Kidney (tissue), 13 donors: ENCODE measurements at regions not wholly inside any gene's neighbourhood (a gene's known extent, or its start where the extent isn't known, plus 50 kb on each side); places are given as distances from the start of the nearest gene placed in this dataset.
A peak's percentile ranks its signal among the peaks of the same experiment; 100 is the strongest.
"Not testable (repeated sequence)": the region's sequence is repeated elsewhere in the genome, so short reads cannot be mapped to it uniquely, and the experiment has no call there.

ENCODE experiments used
- DNase-seq, 5 donors: peaks; one replicate each; pipeline ENCODE4 v3.0.0-alpha.2; 2013 to 2020
- FAIRE-seq: peaks from 2 replicates; lab custom pipeline; 2012; peaks lifted over from hg19 to GRCh38; lab: Jason Lieb, UNC
- H3K27ac ChIP-seq, 2 donors: one replicate each; pipeline ENCODE4 v1.7.0; 2013; ENCODE audit warnings: low read depth in 2 of 2, low read length in 2 of 2, inconsistent platforms in 1 of 2
- H3K27me3 ChIP-seq: one replicate; pipeline ENCODE4 v1.7.1; 2013; ENCODE audit warnings: low read length, inconsistent platforms; ENCODE audit not compliant: control insufficient read depth, insufficient read depth
- H3K36me3 ChIP-seq, 3 donors: one replicate each; pipeline versions ENCODE4 v1.7.0 to v1.7.1; 2013; ENCODE audit warnings: low read length in 3 of 3, control low read depth in 1 of 3, inconsistent platforms in 1 of 3; ENCODE audit not compliant: insufficient read depth in 3 of 3, control insufficient read depth in 2 of 3
- H3K4me1 ChIP-seq, 3 donors: one replicate each; pipeline versions ENCODE4 v1.7.0 to v1.7.1; 2013; ENCODE audit warnings: low read length in 3 of 3, inconsistent platforms in 1 of 3, low read depth in 1 of 3; ENCODE audit not compliant: control insufficient read depth in 2 of 3, insufficient read depth in 2 of 3
- H3K4me3 ChIP-seq, 3 donors: one replicate each; pipeline versions ENCODE4 v1.7.0 to v1.8.1; 2013; ENCODE audit warnings: low read length in 3 of 3, control low read depth in 1 of 3, inconsistent platforms in 1 of 3
- H3K9ac ChIP-seq, 3 donors: one replicate each; pipeline versions ENCODE4 v1.7.0 to v1.7.1; 2013; ENCODE audit warnings: low read length in 3 of 3, control low read depth in 1 of 3, inconsistent platforms in 1 of 3
- H3K9me3 ChIP-seq, 3 donors: one replicate each; pipeline versions ENCODE4 v1.7.0 to v1.7.1; 2013; ENCODE audit warnings: low read length in 3 of 3, control low read depth in 1 of 3, inconsistent platforms in 1 of 3; ENCODE audit not compliant: control insufficient read depth in 2 of 3, insufficient read depth in 1 of 3
- CTCF ChIP-seq: IDR thresholded peaks from 3 replicates; pipeline ENCODE4 v1.5.1; 2012; ENCODE audit warnings: mild to moderate bottlenecking, moderate library complexity, borderline replicate concordance; ENCODE audit not compliant: insufficient read depth; ENCODE audit errors: extremely low read depth
- intact Hi-C: fragments of 100-400 bp; cut with DNase I; formaldehyde crosslinking; loops from one replicate; pipeline ENCODE4 v1.11.1; 2022
- donor health status: control.
- donor health status: control.
- donor health status: control.
- donor health status: control.
- donor health status: control.
- donor health status: DM: yes; HTN: yes; CAD: no.
- donor health status: Normal renal cell carcinoma (clear cell type).

DNA sequence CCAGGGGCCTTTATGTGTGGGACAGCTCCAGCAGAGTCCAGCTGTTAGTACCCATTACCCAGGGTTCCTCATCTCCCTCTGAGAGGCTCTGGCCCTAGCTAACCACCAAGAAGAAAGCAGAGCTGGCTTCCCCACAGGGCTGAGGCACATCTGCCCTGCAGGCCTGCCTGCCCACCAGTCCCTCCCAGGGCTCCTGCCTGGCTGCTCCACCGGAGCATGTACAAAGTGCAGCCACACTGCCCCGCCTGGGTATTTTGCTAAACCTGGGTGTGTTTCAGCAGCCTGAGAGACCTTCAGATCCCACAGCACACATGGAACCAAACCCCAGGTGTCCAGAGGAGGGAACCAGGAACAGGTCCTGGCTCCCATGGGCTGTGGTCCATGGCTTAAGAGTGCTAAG, 500.4 kb upstream of the KLHL4 start:
- intact Hi-C loops = no loop called here
- TF ChIP-seq CTCF = no peak
- no peak for FAIRE-seq

DNA sequence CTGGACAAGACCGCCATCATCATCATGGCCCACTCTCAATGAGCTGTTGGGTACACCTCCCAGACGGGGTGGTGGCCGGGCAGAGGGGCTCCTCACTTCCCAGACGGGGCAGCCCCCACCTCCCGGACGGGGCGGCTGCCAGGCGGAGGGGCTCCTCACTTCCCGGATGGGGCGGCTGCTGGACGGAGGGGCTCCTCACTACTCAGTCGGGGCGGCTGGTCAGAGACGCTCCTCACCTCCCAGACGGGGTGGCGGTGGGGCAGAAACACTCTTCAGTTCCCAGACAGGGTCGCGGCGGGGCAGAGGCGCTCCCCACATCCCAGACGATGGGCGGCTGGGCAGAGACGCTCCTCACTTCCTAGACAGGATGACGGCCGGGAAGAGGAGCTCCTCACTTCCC, 484.5 kb upstream of the KLHL4 start:
- H3K4me1 ChIP-seq, H3K36me3 ChIP-seq, FAIRE-seq, intact Hi-C loops, H3K9me3 ChIP-seq, H3K27me3 ChIP-seq, H3K9ac ChIP-seq, H3K4me3 ChIP-seq, H3K27ac ChIP-seq: not testable (repeated sequence)
- DNase-seq = peak in 1 of 5 donors; percentile 64

More for the DNA sequence above, 500.4 kb upstream of the KLHL4 start:
- Histone ChIP-seq H3K36me3 (no peaks in the 10 kb centered on the region), H3K4me3 (no peak overlapping the region), H3K9ac (no peak overlapping the region), H3K27ac (no peak overlapping the region), H3K27me3 (no peaks in the 10 kb centered on the region), H3K4me1 (no peaks in the 10 kb centered on the region), H3K9me3 (no peaks in the 10 kb centered on the region)
- peak in 1 of 5 donors; percentile 54 for DNase-seq

DNA sequence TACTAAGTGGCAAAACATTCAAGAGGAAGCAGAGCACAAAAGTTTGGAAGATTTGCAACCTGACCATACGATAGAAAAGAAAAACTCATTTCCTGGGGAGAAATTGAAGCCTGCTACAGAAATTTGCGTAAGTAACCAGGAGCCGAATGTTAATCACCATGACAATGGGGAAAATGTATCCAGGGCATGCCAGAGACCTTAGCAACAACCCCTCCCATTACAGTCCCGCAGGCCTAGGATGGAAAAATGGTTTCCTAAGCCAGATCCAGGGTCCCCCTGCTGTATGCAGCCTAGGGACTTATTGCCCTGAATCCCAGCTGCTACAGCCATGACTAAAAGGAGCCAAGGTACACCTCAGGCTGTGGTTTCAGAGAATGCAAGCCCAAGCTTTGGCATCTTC, 472.2 kb upstream of the KLHL4 start:
- no peaks in the 10 kb centered on the region for H3K36me3 ChIP-seq
- DNase-seq (no peak), FAIRE-seq (no peak)
- H3K9ac ChIP-seq = no peak overlapping the region
- intact Hi-C loops = no loop called here
- no peak for TF ChIP-seq CTCF
- H3K27me3 ChIP-seq = no peaks in the 10 kb centered on the region
- H3K27ac ChIP-seq = no peak overlapping the region
- H3K4me3 ChIP-seq = no peak overlapping the region
- no peaks in the 10 kb centered on the region for H3K9me3 ChIP-seq
- no peaks in the 10 kb centered on the region for H3K4me1 ChIP-seq

DNA sequence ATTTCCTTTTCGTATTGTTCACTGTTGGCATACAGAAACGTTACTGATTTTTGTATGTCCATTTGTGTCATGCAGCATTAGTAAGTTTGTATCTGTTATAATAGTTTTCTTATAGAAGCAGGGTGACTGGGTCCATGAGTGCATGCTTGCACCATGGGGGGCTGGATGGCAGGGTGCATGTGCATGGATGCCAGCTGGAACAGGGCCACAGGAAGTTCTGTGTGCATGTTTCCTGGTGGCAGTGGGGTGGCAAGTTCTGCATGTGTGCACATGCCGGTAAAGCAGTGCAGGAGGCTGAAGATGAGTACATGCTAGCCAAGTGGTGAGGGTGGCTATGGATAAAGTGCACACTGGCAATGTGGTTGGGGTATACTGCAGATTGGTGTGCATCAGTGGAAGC, 468.0 kb upstream of the KLHL4 start:
- Histone ChIP-seq H3K4me1 (no peaks in the 10 kb centered on the region), H3K27ac (no peak overlapping the region), H3K9me3 (no peaks in the 10 kb centered on the region), H3K4me3 (no peak overlapping the region), H3K27me3 (no peaks in the 10 kb centered on the region), H3K9ac (no peak overlapping the region), H3K36me3 (no peaks in the 10 kb centered on the region)
- FAIRE-seq (no peak), DNase-seq (peak in 1 of 5 donors; percentile 27)
- TF ChIP-seq CTCF = no peak
- intact Hi-C loops = no loop called here
